ENCODE measurements at regions not wholly inside any gene's neighbourhood (a gene's known extent, or its start where the extent isn't known, plus 50 kb on each side); places are given as distances from the start of the nearest gene placed in this dataset.
"Not testable (repeated sequence)": the region's sequence is repeated elsewhere in the genome, so short reads cannot be mapped to it uniquely, and the experiment has no call there.

DNA sequence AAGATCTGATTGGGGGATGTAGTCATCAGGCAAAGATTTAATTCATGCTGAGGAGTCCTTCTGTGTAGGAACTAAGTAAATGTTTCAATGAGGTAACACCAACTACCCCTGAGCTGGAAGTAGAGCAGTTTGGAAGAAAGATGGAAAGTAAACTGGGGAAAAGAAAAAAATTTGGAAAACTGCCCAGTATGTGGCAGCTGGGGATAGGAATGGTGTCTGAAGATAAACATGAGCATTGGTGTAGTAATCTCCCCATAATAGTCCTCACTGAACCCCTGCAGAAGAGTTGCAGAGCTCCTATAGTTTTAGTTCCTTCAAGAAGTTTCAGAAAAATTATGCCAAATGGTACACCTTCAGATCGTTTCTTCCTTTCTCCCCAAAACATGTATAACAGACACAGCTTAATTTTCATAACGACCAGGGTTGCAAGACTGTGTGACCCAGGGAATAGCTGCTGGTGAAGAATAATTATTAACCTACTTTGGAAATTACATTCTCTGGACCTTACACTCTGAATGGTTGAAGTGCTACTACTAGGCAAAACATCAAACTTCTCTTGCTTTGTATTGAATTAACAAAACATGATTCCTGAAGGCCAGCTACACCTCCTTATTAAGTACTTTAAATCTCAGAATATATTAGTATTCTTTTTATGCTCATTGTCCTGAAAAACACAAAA lies 446.4 kb upstream of the NRG3 start:
- Histone ChIP-seq H2AFZ (ENCODE audit: low read length) (no peak overlapping the region), H3K79me2 (ENCODE audit: insufficient read depth, low read length) (no peaks in the 10 kb centered on the region), H3K4me2 (ENCODE audit: low read length) (no peak overlapping the region), H4K20me1 (ENCODE audit: insufficient read depth, low read length) (no peaks in the 10 kb centered on the region), H3F3A (ENCODE audit: insufficient read depth, low read length) (no peaks in the 10 kb centered on the region), H3K27ac (ENCODE audit: low read depth, low read length, poor library complexity, severe bottlenecking) (no peak overlapping the region), H3K36me3 (ENCODE audit: insufficient read depth, low read length) (no peaks in the 10 kb centered on the region), H3K4me3 (ENCODE audit: low read depth, low read length, poor library complexity, severe bottlenecking) (no peak overlapping the region), H3K9ac (ENCODE audit: low read length) (no peak overlapping the region), H3K9me3 (ENCODE audit: low read length) (no peaks in the 10 kb centered on the region), H3K9me2 (ENCODE audit: low read depth, low read length) (no peaks in the 10 kb centered on the region), H3K27me3 (ENCODE audit: insufficient read depth, low read length) (no peaks in the 10 kb centered on the region), H3K4me1 (ENCODE audit: insufficient read depth, low read length, severe bottlenecking) (no peaks in the 10 kb centered on the region)
- TF ChIP-seq, protein P1, sequence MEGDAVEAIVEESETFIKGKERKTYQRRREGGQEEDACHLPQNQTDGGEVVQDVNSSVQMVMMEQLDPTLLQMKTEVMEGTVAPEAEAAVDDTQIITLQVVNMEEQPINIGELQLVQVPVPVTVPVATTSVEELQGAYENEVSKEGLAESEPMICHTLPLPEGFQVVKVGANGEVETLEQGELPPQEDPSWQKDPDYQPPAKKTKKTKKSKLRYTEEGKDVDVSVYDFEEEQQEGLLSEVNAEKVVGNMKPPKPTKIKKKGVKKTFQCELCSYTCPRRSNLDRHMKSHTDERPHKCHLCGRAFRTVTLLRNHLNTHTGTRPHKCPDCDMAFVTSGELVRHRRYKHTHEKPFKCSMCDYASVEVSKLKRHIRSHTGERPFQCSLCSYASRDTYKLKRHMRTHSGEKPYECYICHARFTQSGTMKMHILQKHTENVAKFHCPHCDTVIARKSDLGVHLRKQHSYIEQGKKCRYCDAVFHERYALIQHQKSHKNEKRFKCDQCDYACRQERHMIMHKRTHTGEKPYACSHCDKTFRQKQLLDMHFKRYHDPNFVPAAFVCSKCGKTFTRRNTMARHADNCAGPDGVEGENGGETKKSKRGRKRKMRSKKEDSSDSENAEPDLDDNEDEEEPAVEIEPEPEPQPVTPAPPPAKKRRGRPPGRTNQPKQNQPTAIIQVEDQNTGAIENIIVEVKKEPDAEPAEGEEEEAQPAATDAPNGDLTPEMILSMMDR (IDR thresholded peaks at IDR 0.05; ENCODE audit: low read length), result no peak
- no peak for TF ChIP-seq EZH2 (IDR thresholded peaks at IDR 0.05; ENCODE audit: borderline replicate concordance, low read length)

DNA sequence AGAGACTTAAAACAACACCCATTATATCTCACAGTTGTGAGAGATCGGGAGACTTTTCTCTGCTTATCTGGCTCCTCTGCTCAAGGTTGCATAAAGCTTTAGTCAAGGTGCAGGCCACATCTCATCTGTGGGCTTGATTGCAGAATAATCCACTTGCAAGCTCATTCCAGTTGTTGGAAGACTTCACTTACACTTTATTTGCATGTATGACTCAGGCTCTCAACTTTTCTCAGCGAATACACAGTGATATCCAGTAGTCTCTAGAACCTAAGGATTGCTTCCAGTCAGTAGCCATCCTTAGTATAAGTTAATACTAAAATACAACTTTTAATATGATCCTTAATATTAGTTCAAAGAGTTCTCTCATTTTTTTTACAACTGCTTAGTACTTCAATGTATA lies 435.5 kb upstream of the NRG3 start:
- Histone ChIP-seq H3K4me1 (ENCODE audit: insufficient read depth, low read length, severe bottlenecking) (no peaks in the 10 kb centered on the region), H3K4me2 (ENCODE audit: low read length) (no peak overlapping the region), H2AFZ (ENCODE audit: low read length) (no peak overlapping the region), H3K27me3 (ENCODE audit: insufficient read depth, low read length) (no peaks in the 10 kb centered on the region), H3K4me3 (ENCODE audit: low read depth, low read length, poor library complexity, severe bottlenecking) (no peak overlapping the region), H3K9me2 (ENCODE audit: low read depth, low read length) (no peaks in the 10 kb centered on the region), H3K27ac (ENCODE audit: low read depth, low read length, poor library complexity, severe bottlenecking) (no peak overlapping the region), H3K79me2 (ENCODE audit: insufficient read depth, low read length) (no peaks in the 10 kb centered on the region), H4K20me1 (ENCODE audit: insufficient read depth, low read length) (no peaks in the 10 kb centered on the region), H3K9me3 (ENCODE audit: low read length) (no peaks in the 10 kb centered on the region), H3K36me3 (ENCODE audit: insufficient read depth, low read length) (no peaks in the 10 kb centered on the region), H3K9ac (ENCODE audit: low read length) (no peak overlapping the region), H3F3A (ENCODE audit: insufficient read depth, low read length) (no peaks in the 10 kb centered on the region)
- no peak for TF ChIP-seq EZH2 (IDR thresholded peaks at IDR 0.05; ENCODE audit: borderline replicate concordance, low read length)
- TF ChIP-seq, protein P1 (IDR thresholded peaks at IDR 0.05; ENCODE audit: low read length), result no peak

DNA sequence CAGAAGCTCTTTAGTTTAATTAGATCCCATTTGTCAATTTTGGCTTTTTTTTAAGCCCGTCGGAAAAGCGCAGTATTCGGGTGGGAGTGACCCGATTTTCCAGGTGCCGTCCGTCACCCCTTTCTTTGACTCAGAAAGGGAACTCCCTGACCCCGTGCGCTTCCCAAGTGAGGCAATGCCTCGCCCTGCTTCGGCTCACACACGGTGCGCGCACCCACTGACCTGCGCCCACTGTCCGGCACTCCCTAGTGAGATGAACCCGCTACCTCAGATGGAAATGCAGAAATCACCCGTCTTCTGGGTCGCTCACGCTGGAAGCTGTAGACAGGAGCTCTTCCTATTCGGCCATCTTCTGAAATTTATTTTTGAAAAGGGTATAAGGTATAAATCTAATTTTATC lies 433.4 kb upstream of the NRG3 start:
- H3K9ac ChIP-seq (ENCODE audit: low read length); H3K4me1 ChIP-seq (ENCODE audit: insufficient read depth, low read length, severe bottlenecking); H3K4me3 ChIP-seq (ENCODE audit: low read depth, low read length, poor library complexity, severe bottlenecking); H3K9me3 ChIP-seq (ENCODE audit: low read length); H4K20me1 ChIP-seq (ENCODE audit: insufficient read depth, low read length); H3K4me2 ChIP-seq (ENCODE audit: low read length); H3K27me3 ChIP-seq (ENCODE audit: insufficient read depth, low read length); H3K9me2 ChIP-seq (ENCODE audit: low read depth, low read length); H3K79me2 ChIP-seq (ENCODE audit: insufficient read depth, low read length); H2AFZ ChIP-seq (ENCODE audit: low read length); H3K36me3 ChIP-seq (ENCODE audit: insufficient read depth, low read length); H3F3A ChIP-seq (ENCODE audit: insufficient read depth, low read length); H3K27ac ChIP-seq (ENCODE audit: low read depth, low read length, poor library complexity, severe bottlenecking): not testable (repeated sequence)

DNA sequence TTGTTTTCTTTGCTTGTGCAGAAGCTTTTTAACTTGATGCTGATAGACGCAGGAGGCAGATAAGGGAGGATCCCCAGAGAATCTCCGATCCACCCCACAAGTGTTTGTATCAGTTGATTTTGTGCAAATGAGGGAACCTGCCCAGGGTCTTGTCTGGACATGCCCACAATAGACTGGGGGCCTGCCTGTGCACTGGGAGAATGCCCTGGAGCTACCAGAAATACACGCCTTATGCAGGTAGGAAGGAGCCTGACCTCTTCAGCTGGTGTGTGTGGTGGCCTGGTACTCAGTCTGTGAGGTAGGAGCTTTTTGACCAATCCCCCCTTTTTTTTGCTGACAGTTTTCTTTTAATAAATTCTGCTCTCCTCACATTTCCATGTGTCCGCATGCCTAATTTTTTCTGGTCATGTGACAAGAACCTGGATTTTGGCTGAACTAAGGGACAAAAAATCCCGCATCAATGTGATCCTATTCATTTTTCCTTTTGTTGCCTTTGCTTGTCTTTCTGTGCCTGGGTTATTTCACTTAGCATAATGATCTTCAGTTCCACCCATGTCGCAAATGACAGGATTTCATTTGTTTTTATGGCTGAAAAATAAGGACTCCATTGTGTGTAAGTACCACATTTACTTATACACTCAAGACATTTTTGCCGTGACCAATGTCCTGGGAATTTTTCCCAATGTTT lies 430.6 kb upstream of the NRG3 start:
- H3K9me3 ChIP-seq (ENCODE audit: low read length), result no peaks in the 10 kb centered on the region
- H3K4me2 ChIP-seq (ENCODE audit: low read length), result no peak overlapping the region
- no peak overlapping the region for H3K27ac ChIP-seq (ENCODE audit: low read depth, low read length, poor library complexity, severe bottlenecking)
- H2AFZ ChIP-seq (ENCODE audit: low read length), result no peak overlapping the region
- H3K36me3 ChIP-seq (ENCODE audit: insufficient read depth, low read length), result no peaks in the 10 kb centered on the region
- no peaks in the 10 kb centered on the region for H4K20me1 ChIP-seq (ENCODE audit: insufficient read depth, low read length)
- no peaks in the 10 kb centered on the region for H3K9me2 ChIP-seq (ENCODE audit: low read depth, low read length)
- TF ChIP-seq EZH2 (IDR thresholded peaks at IDR 0.05; ENCODE audit: borderline replicate concordance, low read length), result no peak
- TF ChIP-seq, protein P1 (IDR thresholded peaks at IDR 0.05; ENCODE audit: low read length), result no peak
- H3K27me3 ChIP-seq (ENCODE audit: insufficient read depth, low read length), result no peaks in the 10 kb centered on the region
- H3F3A ChIP-seq (ENCODE audit: insufficient read depth, low read length), result no peaks in the 10 kb centered on the region
- no peak overlapping the region for H3K4me3 ChIP-seq (ENCODE audit: low read depth, low read length, poor library complexity, severe bottlenecking)
- no peak overlapping the region for H3K9ac ChIP-seq (ENCODE audit: low read length)
- no peaks in the 10 kb centered on the region for H3K4me1 ChIP-seq (ENCODE audit: insufficient read depth, low read length, severe bottlenecking)
- H3K79me2 ChIP-seq (ENCODE audit: insufficient read depth, low read length), result no peaks in the 10 kb centered on the region
